ENCODE measurements at regions not wholly inside any gene's neighbourhood (a gene's known extent, or its start where the extent isn't known, plus 50 kb on each side); places are given as distances from the start of the nearest gene placed in this dataset.

DNA sequence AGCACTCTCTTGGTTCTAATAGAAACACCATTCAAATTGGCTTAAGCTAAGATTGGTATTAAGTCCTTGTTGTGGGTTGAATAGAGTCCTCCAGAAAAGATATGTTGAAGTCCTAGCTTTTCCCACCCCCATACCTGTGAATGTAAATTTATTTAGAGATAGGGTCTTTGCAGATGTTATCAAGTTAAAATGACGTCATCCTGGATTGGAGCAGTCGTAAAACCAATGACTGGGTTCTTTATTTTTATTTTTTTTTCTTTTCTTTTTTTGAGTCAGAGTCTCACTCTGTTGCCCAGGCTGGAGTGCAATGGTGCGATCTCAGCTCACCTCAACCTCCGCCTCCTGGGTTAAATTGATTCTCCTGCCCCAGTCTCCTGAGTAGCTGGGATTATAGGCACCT, 658.6 kb upstream of the RBFOX1 start:
- Mint-ChIP-seq H3K4me1 (ENCODE audit: low read depth) (no peaks in the 10 kb centered on the region), H3K9me3 (peaks cover 7% of the 10 kb centered on the region), H3K27me3 (ENCODE audit: insufficient read depth) (no peaks in the 10 kb centered on the region), H3K27ac (no peak overlapping the region), H3K36me3 (ENCODE audit: low read depth) (no peaks in the 10 kb centered on the region), H3K4me3 (no peak overlapping the region)
- intact Hi-C loops (cut with micrococcal nuclease): no loop called here
- no peak for DNase-seq (ENCODE audit: low spot score)

DNA sequence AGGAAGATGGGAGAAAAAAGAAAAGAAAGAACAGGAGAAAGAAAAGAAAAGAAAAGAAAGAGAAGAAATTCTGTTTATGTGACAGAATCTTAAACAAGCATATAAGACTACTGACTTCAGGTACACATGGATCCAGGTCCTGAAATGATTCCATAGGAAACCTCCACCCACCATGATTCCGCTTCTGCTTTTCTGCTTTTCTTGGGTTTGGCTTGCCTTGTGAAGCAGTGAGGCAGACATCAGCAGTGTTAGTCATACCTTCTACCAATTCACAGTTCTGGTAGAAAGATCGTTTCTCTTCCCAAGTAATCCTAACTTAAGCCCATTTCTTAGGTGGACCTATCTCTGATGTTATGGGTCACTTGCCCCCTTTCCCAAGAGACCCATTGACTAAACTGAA, 660.1 kb upstream of the RBFOX1 start:
- Mint-ChIP-seq H3K9me3 (peaks cover 7% of the 10 kb centered on the region), H3K4me1 (ENCODE audit: low read depth) (no peaks in the 10 kb centered on the region), H3K4me3 (no peak overlapping the region), H3K27me3 (ENCODE audit: insufficient read depth) (no peaks in the 10 kb centered on the region), H3K27ac (no peak overlapping the region), H3K36me3 (ENCODE audit: low read depth) (no peaks in the 10 kb centered on the region)
- intact Hi-C loops (cut with micrococcal nuclease): no loop called here
- no peak for DNase-seq (ENCODE audit: low spot score)

DNA sequence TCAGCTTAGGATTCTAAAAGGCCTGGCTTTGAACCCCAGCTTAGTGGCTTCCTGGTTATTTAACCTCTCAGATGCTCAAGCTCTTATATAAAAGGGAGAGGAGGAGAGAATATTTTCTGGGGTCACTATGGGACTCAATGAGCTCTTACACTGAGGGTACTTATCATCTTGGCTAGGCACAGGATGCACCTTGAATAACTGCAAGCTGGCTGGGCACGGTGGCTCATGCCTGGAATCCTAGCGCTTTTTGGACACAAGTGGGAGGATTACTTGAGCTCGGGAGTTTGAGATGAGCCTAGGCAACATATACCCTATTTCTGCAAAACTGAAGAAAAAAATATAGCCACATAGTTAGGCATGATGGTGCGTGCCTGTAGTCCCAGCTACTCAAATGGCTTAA, 665.3 kb upstream of the RBFOX1 start:
- DNase-seq (ENCODE audit: low spot score): no peak
- H3K27ac Mint-ChIP-seq: no peak overlapping the region
- H3K4me3 Mint-ChIP-seq: no peak overlapping the region
- H3K36me3 Mint-ChIP-seq (ENCODE audit: low read depth): no peaks in the 10 kb centered on the region
- no peaks in the 10 kb centered on the region for H3K4me1 Mint-ChIP-seq (ENCODE audit: low read depth)
- intact Hi-C loops (cut with micrococcal nuclease): no loop called here
- H3K9me3 Mint-ChIP-seq: no peaks in the 10 kb centered on the region
- H3K27me3 Mint-ChIP-seq (ENCODE audit: insufficient read depth): no peaks in the 10 kb centered on the region

DNA sequence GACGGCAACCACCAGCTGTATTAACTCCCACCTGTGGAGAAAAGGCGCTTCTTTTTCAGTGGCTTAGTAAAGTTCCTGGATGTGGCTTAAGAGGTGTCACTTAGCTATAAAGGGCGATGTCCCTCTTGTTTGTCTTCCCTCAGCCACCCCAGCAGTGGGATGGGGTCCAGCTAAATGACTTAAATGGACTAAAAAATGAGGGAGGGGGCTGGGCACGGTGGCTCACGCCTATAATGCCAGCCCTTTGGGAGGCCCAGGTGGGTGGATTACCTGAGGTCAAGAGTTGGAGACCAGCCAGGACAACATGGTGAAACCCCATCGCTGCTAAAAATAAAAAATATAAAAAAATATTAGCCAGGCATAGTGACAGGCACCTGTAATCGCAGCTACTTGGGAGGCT, 667.5 kb upstream of the RBFOX1 start:
- no peaks in the 10 kb centered on the region for H3K36me3 Mint-ChIP-seq (ENCODE audit: low read depth)
- H3K4me1 Mint-ChIP-seq (ENCODE audit: low read depth): no peaks in the 10 kb centered on the region
- H3K27ac Mint-ChIP-seq: no peak overlapping the region
- H3K27me3 Mint-ChIP-seq (ENCODE audit: insufficient read depth): no peaks in the 10 kb centered on the region
- intact Hi-C loops (cut with micrococcal nuclease): no loop called here
- no peak for DNase-seq (ENCODE audit: low spot score)
- H3K9me3 Mint-ChIP-seq: no peaks in the 10 kb centered on the region
- no peak overlapping the region for H3K4me3 Mint-ChIP-seq

DNA sequence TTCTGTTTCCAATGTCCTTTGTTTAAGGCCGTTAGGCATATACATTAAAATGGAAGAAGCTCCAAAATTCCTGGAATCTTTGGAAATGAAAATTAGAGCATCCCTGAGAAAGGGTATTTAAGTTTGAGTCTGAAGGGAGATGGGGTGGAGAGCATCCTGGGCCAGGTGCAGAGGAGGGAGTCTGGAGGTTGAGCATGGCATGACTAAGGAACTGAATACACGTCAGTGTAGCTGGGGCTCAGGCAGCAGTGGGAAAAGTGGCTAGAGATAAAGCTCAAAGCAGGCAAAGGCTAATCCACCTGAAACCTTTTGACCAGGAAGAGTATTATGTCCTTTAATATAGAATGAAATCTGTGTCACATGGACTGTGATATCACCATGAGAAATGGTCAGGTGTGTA, 669.0 kb upstream of the RBFOX1 start:
- Mint-ChIP-seq H3K27me3 (ENCODE audit: insufficient read depth) (no peaks in the 10 kb centered on the region), H3K4me1 (ENCODE audit: low read depth) (no peaks in the 10 kb centered on the region), H3K4me3 (no peak overlapping the region), H3K9me3 (no peaks in the 10 kb centered on the region), H3K36me3 (ENCODE audit: low read depth) (no peaks in the 10 kb centered on the region), H3K27ac (no peak overlapping the region)
- DNase-seq (ENCODE audit: low spot score): no peak
- intact Hi-C loops (cut with micrococcal nuclease): no loop called here

DNA sequence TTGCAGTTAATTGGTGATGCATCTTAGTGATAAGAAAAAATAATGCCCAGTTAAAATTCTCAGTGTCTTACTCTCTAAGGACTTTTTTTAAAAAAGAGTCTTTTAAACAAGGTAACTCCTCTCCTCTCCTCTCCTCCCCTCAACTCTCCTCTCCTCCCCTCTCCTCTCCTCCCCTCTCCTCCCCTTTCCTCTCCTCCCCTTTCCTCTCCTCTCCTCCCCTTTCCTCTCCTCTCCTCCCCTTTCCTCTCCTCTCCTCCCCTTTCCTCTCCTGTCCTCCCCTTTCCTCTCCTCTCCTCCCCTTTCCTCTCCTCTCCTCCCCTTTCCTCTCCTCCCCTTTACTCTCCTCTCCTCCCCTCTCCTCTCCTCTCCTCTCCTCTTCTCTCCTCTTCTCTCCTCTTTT, 675.9 kb upstream of the RBFOX1 start:
- H3K4me1 Mint-ChIP-seq (ENCODE audit: low read depth): no peaks in the 10 kb centered on the region
- H3K4me3 Mint-ChIP-seq: no peak overlapping the region
- H3K9me3 Mint-ChIP-seq: peaks cover under 1% of the 10 kb centered on the region
- no peak for DNase-seq (ENCODE audit: low spot score)
- intact Hi-C loops (cut with micrococcal nuclease): no loop called here
- H3K27ac Mint-ChIP-seq: no peak overlapping the region
- no peaks in the 10 kb centered on the region for H3K27me3 Mint-ChIP-seq (ENCODE audit: insufficient read depth)
- H3K36me3 Mint-ChIP-seq (ENCODE audit: low read depth): no peaks in the 10 kb centered on the region

DNA sequence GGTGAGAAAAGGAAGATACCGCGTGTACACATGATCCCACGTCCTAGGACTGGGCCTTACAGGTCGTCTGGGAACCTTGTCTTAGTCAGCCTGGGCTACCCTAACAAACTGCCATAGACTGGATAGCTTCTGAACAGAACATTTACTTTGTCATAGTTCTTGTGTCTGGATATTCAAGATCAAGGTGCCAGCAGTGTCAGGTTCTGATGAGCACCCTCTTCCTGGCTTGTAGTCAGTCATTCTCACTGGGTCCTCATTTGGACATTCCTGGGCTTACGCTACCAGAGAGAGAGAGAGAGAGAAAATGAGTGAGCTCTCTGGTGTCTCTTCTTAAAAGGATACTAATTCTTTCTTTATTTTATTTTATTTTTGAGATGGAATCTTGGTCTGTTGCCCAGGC, 685.8 kb upstream of the RBFOX1 start:
- H3K27me3 Mint-ChIP-seq (ENCODE audit: insufficient read depth): no peaks in the 10 kb centered on the region
- peaks cover 6% of the 10 kb centered on the region for H3K9me3 Mint-ChIP-seq
- intact Hi-C loops (cut with micrococcal nuclease): loop anchor here (10.0 kb wide), 1 partner anchor 1412 kb away; no protein-coding TSS in a partner anchor
- no peak overlapping the region for H3K4me3 Mint-ChIP-seq
- no peaks in the 10 kb centered on the region for H3K36me3 Mint-ChIP-seq (ENCODE audit: low read depth)
- peaks cover 5% of the 10 kb centered on the region for H3K4me1 Mint-ChIP-seq (ENCODE audit: low read depth)
- H3K27ac Mint-ChIP-seq: no peak overlapping the region
- no peak for DNase-seq (ENCODE audit: low spot score)

DNA sequence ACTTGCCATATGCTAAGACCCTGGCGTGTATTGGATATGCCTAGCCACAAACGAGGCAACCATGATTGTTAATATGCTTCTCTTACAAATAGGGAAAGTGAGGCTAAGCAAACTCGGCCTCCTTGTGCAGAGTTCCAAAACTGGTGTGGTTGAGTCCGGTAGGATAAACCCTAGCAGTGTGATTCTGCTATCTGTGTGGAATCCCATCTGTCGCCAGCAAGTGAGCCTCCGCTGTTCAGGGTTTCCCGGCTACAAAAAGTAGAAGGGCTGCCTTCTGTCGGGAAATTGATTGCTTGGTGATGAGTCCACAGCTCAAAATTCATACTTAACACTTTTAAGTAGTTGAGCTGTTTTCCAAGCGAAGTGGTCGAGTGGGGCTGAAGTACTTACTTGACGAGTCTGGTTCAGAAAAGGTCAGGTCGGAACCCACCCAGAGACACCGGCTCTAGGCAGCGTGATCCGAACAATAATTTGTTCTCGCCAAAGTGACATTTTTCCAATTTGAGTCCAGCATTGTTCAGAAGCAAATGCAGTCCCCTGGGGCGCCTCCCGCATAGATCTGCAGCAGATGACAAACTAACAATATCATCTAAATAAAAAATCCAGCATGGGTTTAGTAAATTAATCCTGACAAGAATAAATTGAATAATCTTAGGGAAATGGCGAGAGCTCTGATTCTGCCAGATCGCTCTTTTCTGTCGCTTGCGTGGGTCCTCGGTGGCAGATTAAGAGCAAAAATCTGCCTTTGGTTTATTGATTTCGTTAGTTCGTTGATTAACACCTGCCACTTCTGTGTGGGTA, 686.7 kb upstream of the RBFOX1 start:
- H3K27ac Mint-ChIP-seq: no peak overlapping the region
- no peaks in the 10 kb centered on the region for H3K9me3 Mint-ChIP-seq
- no peaks in the 10 kb centered on the region for H3K36me3 Mint-ChIP-seq (ENCODE audit: low read depth)
- DNase-seq (ENCODE audit: low spot score): no peak
- no peak overlapping the region for H3K4me3 Mint-ChIP-seq
- H3K27me3 Mint-ChIP-seq (ENCODE audit: insufficient read depth): no peaks in the 10 kb centered on the region
- intact Hi-C loops (cut with micrococcal nuclease): loop anchor here (10.0 kb wide), 1 partner anchor 1411 kb away; no protein-coding TSS in a partner anchor
- H3K4me1 Mint-ChIP-seq (ENCODE audit: low read depth): peaks cover 5% of the 10 kb centered on the region

DNA sequence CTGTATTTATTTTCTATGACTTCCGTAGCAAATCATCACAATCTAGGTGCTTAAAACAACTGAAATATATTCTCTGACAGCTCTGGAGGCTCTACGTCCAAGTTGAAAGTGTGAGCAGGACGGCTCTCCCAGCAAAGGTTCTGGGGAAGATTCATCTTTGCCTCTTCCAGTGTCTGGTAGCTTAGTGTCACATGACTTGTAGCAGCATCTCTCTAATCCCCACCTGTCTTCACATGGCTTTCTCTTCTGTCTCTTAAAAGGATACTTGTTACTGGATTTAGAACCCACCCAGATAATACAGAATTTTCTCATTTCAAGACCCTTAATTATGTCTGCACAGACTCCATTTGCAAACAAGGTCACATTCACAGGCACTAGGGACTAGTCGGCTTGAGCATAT, 687.7 kb upstream of the RBFOX1 start:
- Mint-ChIP-seq H3K4me1 (ENCODE audit: low read depth) (peaks cover 5% of the 10 kb centered on the region), H3K36me3 (ENCODE audit: low read depth) (no peaks in the 10 kb centered on the region), H3K9me3 (no peaks in the 10 kb centered on the region), H3K27ac (no peak overlapping the region), H3K4me3 (no peak overlapping the region), H3K27me3 (ENCODE audit: insufficient read depth) (no peaks in the 10 kb centered on the region)
- no peak for DNase-seq (ENCODE audit: low spot score)
- intact Hi-C loops (cut with micrococcal nuclease): loop anchor here (10.0 kb wide), 1 partner anchor 1410 kb away; no protein-coding TSS in a partner anchor

DNA sequence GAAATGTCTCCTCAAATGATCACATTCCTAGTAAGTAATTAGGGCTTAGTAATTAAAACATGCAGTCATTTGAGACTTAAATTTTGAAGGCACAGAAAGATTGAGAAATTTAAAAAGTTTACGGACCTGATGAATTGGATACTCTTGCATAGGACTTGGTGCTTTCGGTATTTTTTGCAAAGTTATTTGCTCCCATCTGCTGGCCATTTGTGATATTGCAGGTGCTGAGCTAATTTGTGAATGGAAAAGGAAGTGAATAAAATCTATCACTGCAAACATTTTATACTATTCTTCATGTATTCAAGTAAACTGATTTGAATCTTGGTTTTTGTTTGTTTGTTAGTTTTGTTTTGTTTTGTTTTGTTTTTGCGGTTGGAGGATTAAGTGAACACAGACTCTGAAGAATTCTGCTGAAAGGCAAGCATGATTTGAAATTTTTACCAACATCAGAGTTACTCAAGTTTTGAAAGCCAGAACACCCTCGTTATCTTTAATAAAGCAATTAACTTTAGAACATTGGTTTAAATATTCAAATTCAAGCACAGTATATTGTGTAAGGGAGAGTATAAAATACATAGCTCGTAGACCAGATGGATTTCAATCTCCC, 689.5 kb upstream of the RBFOX1 start:
- peak; percentile 4 for DNase-seq (ENCODE audit: low spot score)
- no peaks in the 10 kb centered on the region for H3K27me3 Mint-ChIP-seq (ENCODE audit: insufficient read depth)
- no peaks in the 10 kb centered on the region for H3K36me3 Mint-ChIP-seq (ENCODE audit: low read depth)
- peaks cover 5% of the 10 kb centered on the region for H3K4me1 Mint-ChIP-seq (ENCODE audit: low read depth)
- H3K4me3 Mint-ChIP-seq: no peak overlapping the region
- no peak overlapping the region for H3K27ac Mint-ChIP-seq
- H3K9me3 Mint-ChIP-seq: no peaks in the 10 kb centered on the region
- intact Hi-C loops (cut with micrococcal nuclease): loop anchor here (2.0 to 10.0 kb wide), 2 partner anchors 626 to 1408 kb away; no protein-coding TSS in a partner anchor

DNA sequence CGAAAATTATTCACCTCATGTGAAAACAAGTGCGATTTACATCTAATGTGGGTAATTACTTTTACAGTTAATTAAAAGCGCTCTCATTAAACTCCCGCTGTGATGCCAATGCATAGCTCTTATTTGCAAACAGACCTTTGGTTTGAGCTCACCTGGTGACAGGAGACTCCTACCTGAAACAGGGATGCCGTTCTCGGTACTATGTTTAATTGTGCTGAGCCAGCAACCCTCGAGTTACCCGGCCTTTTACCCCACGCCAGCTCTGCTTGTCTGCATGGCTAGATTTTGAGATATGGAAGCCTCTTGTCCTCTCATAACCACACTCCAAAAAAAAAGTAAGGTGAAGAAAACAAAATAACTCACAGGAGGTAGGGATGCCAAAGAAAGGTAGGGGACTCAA, 690.4 kb upstream of the RBFOX1 start:
- H3K36me3 Mint-ChIP-seq (ENCODE audit: low read depth): no peaks in the 10 kb centered on the region
- H3K4me3 Mint-ChIP-seq: no peak overlapping the region
- intact Hi-C loops (cut with micrococcal nuclease): loop anchor here (2.0 to 10.0 kb wide), 2 partner anchors 625 to 1407 kb away; no protein-coding TSS in a partner anchor
- H3K27me3 Mint-ChIP-seq (ENCODE audit: insufficient read depth): no peaks in the 10 kb centered on the region
- DNase-seq (ENCODE audit: low spot score): no peak
- no peaks in the 10 kb centered on the region for H3K9me3 Mint-ChIP-seq
- peaks cover 5% of the 10 kb centered on the region for H3K4me1 Mint-ChIP-seq (ENCODE audit: low read depth)
- no peak overlapping the region for H3K27ac Mint-ChIP-seq

DNA sequence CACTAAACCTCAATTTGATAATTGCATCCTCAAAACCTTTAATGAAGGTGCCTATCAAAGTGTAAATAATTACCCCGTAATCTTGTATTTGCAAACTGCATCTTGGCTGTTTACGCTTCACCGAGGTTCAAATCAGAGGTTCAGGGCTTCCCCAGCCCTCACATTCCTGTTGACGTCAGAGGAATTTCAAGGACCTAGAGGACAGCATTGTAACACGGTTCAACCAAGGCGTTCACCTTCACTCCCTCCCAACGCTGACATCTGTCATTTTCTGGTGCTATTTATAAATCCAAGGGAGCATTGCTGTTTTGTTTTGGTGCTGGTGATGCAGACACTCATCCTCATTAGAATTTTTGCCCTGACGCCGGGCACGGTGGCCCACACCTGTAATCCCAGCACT, 691.6 kb upstream of the RBFOX1 start:
- Mint-ChIP-seq H3K27me3 (ENCODE audit: insufficient read depth) (no peaks in the 10 kb centered on the region), H3K36me3 (ENCODE audit: low read depth) (no peaks in the 10 kb centered on the region), H3K4me1 (ENCODE audit: low read depth) (peaks cover 5% of the 10 kb centered on the region), H3K4me3 (no peak overlapping the region), H3K27ac (no peak overlapping the region), H3K9me3 (no peaks in the 10 kb centered on the region)
- DNase-seq (ENCODE audit: low spot score): no peak
- intact Hi-C loops (cut with micrococcal nuclease): loop anchor here (10.0 kb wide), 1 partner anchor 1406 kb away; no protein-coding TSS in a partner anchor

DNA sequence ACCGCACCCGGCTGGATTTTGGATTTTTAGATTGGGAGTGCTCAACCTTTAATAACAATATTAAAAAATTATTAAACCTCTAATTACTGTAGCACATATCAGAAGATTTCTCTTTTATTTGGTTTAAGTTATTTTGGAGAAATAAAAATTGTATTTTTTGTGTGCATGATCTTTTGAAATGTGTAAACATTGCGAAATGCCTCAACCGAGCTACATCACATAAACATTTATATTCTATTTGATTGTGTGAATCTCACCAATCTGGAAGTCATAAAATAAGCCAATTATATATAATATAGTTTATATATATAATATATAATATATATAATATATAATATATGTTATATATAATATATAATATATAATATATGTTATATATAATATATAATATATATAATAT, 696.2 kb upstream of the RBFOX1 start:
- intact Hi-C loops (cut with micrococcal nuclease): no loop called here
- Mint-ChIP-seq H3K4me1 (ENCODE audit: low read depth) (no peaks in the 10 kb centered on the region), H3K27ac (no peak overlapping the region), H3K27me3 (ENCODE audit: insufficient read depth) (no peaks in the 10 kb centered on the region), H3K36me3 (ENCODE audit: low read depth) (no peaks in the 10 kb centered on the region), H3K4me3 (no peak overlapping the region), H3K9me3 (no peaks in the 10 kb centered on the region)
- DNase-seq (ENCODE audit: low spot score): no peak
